Neural cell (in vitro differentiated cells): ENCODE measurements at regions not wholly inside any gene's neighbourhood (a gene's known extent, or its start where the extent isn't known, plus 50 kb on each side); places are given as distances from the start of the nearest gene placed in this dataset.

Experiments used
- H2AFZ ChIP-seq: fragments of 200-600, 300-800 bp; sonication (generic), shearing (Covaris generic); 2 replicates; pipeline ENCODE4 v1.6.0; 2014; ENCODE audit warnings: low read depth, mild to moderate bottlenecking, antibody characterized with exemption, low read length, moderate library complexity
- H3F3A ChIP-seq: fragments of 200-600 bp; shearing (Covaris generic); 2 replicates; pipeline ENCODE4 v1.6.1; 2016; ENCODE audit warnings: mild to moderate bottlenecking, moderate library complexity, mixed read lengths, antibody characterized with exemption, low read length; ENCODE audit not compliant: insufficient read depth, poor library complexity, severe bottlenecking
- H3K27ac ChIP-seq: fragments of 200-600, 300-800 bp; sonication (generic), shearing (Covaris generic); 2 replicates; pipeline ENCODE4 v1.5.1; 2014; ENCODE audit warnings: mild to moderate bottlenecking, low read length, moderate library complexity
- H3K27me3 ChIP-seq: fragments of 300-800, 200-600 bp; sonication (generic), shearing (Covaris generic); 2 replicates; pipeline ENCODE4 v1.6.0; 2014; ENCODE audit warnings: mild to moderate bottlenecking, low read depth, low read length, moderate library complexity; ENCODE audit not compliant: insufficient read depth
- H3K36me3 ChIP-seq: fragments of 300-800, 200-600 bp; sonication (generic), shearing (Covaris generic); 2 replicates; pipeline ENCODE4 v1.5.1; 2014; ENCODE audit warnings: mild to moderate bottlenecking, antibody characterized with exemption, low read length, moderate library complexity; ENCODE audit not compliant: insufficient read depth
- H3K4me2 ChIP-seq: fragments of 300-800, 200-600 bp; sonication (generic), shearing (Covaris generic); 2 replicates; pipeline ENCODE4 v1.6.0; 2014; ENCODE audit warnings: mild to moderate bottlenecking, low read length
- H3K4me3 ChIP-seq: fragments of 300-800, 200-600 bp; sonication (generic), shearing (Covaris generic); 2 replicates; pipeline ENCODE4 v1.5.1; 2014; ENCODE audit warnings: mild to moderate bottlenecking, low read length, moderate library complexity
- H3K79me2 ChIP-seq: fragments of 200-600 bp; shearing (Covaris generic); replicated peaks from 2 replicates; pipeline ENCODE4 v1.6.0; 2014; ENCODE audit warnings: mild to moderate bottlenecking, low read length, moderate library complexity; ENCODE audit not compliant: insufficient read depth
- H3K9ac ChIP-seq: fragments of 300-800, 200-600 bp; sonication (generic), shearing (Covaris generic); 2 replicates; pipeline ENCODE4 v1.6.1; 2016; ENCODE audit warnings: mild to moderate bottlenecking, low read length, mixed read lengths
- H3K9me2 ChIP-seq: fragments of 200-600 bp; shearing (Covaris generic); 2 replicates; pipeline ENCODE4 v1.6.1; 2016; ENCODE audit warnings: mild to moderate bottlenecking, low read length, mixed read lengths; ENCODE audit not compliant: insufficient read depth
- H3K9me3 ChIP-seq: fragments of 200-600, 300-800 bp; sonication (generic), shearing (Covaris generic); 2 replicates; pipeline ENCODE4 v1.6.1; 2016; ENCODE audit warnings: mild to moderate bottlenecking, mixed run types, low read length, moderate library complexity, mixed read lengths
- H4K20me1 ChIP-seq: fragments of 200-600 bp; shearing (Covaris generic); 2 replicates; pipeline ENCODE4 v1.6.1; 2016; ENCODE audit warnings: mild to moderate bottlenecking, mixed run types; ENCODE audit not compliant: insufficient read depth
- EP300 ChIP-seq: fragments of 450-650 bp; conservative IDR thresholded peaks from 2 replicates; pipeline ENCODE4 v1.6.1; 2014; ENCODE audit warnings: antibody characterized with exemption, mild to moderate bottlenecking, moderate library complexity; ENCODE audit not compliant: poor library complexity, severe bottlenecking
- EZH2 ChIP-seq: fragments of 200-600, 300-800 bp; shearing (Covaris generic), sonication (generic); IDR thresholded peaks from 2 replicates; pipeline ENCODE4 v1.6.1; 2014; ENCODE audit warnings: antibody characterized with exemption, low read length, borderline replicate concordance, mild to moderate bottlenecking; ENCODE audit not compliant: insufficient read depth, poor library complexity, severe bottlenecking
- MXI1 ChIP-seq: fragments of 450-650 bp; conservative IDR thresholded peaks from 2 replicates; pipeline ENCODE4 v1.6.1; 2014; ENCODE audit warnings: antibody characterized with exemption, mild to moderate bottlenecking; ENCODE audit not compliant: poor library complexity, severe bottlenecking
- POLR2AphosphoS5 ChIP-seq: IDR thresholded peaks from 2 replicates; pipeline ENCODE4 v1.6.1; 2012
- RAD21 ChIP-seq: fragments of 450-650 bp; conservative IDR thresholded peaks from 2 replicates; pipeline ENCODE4 v1.6.1; 2014; ENCODE audit warnings: antibody characterized with exemption, mild to moderate bottlenecking, moderate library complexity
- SMC3 ChIP-seq: fragments of 450-650 bp; conservative IDR thresholded peaks from 2 replicates; pipeline ENCODE4 v1.6.1; 2014; ENCODE audit warnings: antibody characterized with exemption, mild to moderate bottlenecking, moderate library complexity; ENCODE audit not compliant: poor library complexity
- TAF1 ChIP-seq: IDR thresholded peaks from 2 replicates; pipeline ENCODE4 v1.6.1; 2012; ENCODE audit warnings: low read depth
- TF ChIP-seq, protein P1 (sequence below): fragments of 450-650 bp; IDR thresholded peaks from 2 replicates; pipeline ENCODE4 v1.5.1; 2014; ENCODE audit warnings: antibody characterized with exemption, mild to moderate bottlenecking, moderate library complexity; ENCODE audit not compliant: poor library complexity, severe bottlenecking
- TF ChIP-seq, protein P2 (sequence below): IDR thresholded peaks from 2 replicates; pipeline ENCODE4 v1.6.1; 2012; ENCODE audit warnings: borderline replicate concordance

DNA sequence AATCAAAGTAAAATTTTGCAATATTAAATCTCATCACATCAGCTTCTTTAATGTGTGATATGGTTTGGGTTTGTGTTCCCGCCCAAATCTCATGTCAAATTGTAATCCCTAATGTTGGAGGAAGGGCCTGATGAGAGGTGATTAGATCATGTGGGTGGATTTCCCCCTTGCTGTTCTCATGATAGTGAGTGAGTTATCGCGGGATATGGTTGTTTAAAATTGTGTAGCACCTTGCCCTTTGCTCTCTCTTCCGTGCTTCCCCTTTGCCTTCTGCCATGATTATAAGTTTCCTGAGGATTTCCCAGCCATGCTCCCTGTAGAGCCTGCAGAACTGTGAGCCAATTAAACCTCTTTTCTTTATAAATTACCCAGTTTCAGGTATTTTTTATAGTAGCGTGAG lies 131.9 kb downstream of the ZNF326 start:
- no peak overlapping the region for H3K4me2 ChIP-seq
- no peak overlapping the region for H3K9ac ChIP-seq
- H3K27ac ChIP-seq: no peak overlapping the region
- H3K9me2 ChIP-seq: no peaks in the 10 kb centered on the region
- no peaks in the 10 kb centered on the region for H4K20me1 ChIP-seq
- no peak overlapping the region for H2AFZ ChIP-seq
- no peaks in the 10 kb centered on the region for H3K79me2 ChIP-seq
- no peaks in the 10 kb centered on the region for H3K27me3 ChIP-seq
- no peaks in the 10 kb centered on the region for H3K36me3 ChIP-seq
- no peaks in the 10 kb centered on the region for H3K9me3 ChIP-seq
- H3F3A ChIP-seq: no peaks in the 10 kb centered on the region
- TF ChIP-seq, protein P1, sequence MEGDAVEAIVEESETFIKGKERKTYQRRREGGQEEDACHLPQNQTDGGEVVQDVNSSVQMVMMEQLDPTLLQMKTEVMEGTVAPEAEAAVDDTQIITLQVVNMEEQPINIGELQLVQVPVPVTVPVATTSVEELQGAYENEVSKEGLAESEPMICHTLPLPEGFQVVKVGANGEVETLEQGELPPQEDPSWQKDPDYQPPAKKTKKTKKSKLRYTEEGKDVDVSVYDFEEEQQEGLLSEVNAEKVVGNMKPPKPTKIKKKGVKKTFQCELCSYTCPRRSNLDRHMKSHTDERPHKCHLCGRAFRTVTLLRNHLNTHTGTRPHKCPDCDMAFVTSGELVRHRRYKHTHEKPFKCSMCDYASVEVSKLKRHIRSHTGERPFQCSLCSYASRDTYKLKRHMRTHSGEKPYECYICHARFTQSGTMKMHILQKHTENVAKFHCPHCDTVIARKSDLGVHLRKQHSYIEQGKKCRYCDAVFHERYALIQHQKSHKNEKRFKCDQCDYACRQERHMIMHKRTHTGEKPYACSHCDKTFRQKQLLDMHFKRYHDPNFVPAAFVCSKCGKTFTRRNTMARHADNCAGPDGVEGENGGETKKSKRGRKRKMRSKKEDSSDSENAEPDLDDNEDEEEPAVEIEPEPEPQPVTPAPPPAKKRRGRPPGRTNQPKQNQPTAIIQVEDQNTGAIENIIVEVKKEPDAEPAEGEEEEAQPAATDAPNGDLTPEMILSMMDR: no peak
- TF ChIP-seq RAD21: no peak
- TF ChIP-seq POLR2AphosphoS5: no peak
- TF ChIP-seq EZH2: no peak
- TF ChIP-seq TAF1: no peak
- no peak for TF ChIP-seq MXI1
- no peak for TF ChIP-seq EP300
- TF ChIP-seq, protein P2, sequence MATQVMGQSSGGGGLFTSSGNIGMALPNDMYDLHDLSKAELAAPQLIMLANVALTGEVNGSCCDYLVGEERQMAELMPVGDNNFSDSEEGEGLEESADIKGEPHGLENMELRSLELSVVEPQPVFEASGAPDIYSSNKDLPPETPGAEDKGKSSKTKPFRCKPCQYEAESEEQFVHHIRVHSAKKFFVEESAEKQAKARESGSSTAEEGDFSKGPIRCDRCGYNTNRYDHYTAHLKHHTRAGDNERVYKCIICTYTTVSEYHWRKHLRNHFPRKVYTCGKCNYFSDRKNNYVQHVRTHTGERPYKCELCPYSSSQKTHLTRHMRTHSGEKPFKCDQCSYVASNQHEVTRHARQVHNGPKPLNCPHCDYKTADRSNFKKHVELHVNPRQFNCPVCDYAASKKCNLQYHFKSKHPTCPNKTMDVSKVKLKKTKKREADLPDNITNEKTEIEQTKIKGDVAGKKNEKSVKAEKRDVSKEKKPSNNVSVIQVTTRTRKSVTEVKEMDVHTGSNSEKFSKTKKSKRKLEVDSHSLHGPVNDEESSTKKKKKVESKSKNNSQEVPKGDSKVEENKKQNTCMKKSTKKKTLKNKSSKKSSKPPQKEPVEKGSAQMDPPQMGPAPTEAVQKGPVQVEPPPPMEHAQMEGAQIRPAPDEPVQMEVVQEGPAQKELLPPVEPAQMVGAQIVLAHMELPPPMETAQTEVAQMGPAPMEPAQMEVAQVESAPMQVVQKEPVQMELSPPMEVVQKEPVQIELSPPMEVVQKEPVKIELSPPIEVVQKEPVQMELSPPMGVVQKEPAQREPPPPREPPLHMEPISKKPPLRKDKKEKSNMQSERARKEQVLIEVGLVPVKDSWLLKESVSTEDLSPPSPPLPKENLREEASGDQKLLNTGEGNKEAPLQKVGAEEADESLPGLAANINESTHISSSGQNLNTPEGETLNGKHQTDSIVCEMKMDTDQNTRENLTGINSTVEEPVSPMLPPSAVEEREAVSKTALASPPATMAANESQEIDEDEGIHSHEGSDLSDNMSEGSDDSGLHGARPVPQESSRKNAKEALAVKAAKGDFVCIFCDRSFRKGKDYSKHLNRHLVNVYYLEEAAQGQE: no peak
- no peak for TF ChIP-seq SMC3
- no peak overlapping the region for H3K4me3 ChIP-seq

DNA sequence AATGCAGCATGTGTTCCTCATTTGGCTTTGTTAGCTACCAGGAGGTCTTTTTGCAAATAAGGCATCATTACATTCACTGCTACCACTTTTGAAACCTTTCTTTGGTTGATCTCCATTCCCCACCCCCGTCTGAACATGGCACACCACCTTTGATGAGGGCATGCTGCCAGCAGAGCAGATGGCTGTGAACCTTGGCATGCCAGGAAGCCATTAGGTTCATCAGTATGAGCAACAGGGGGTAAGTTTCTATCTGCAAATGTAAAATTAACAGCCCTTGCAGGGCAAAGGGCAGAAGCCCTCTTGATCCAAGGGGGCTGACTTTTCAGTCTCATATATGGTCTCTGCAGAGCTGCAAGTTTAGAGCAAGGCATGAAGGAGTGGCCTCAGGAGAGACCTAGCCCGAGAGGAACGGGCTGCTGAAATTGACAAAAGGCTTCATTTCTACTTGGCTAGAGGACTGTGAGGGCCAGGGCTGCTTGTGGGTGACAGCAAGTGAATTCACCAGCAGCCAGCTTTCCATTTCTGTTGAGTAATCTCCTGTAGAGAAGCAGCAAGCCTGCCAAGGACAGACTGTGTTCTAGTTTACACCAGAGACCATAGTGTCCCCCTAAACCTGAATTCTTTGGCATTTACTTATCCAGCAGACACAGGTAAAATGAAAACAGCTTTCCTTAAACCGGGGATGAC lies 127.9 kb downstream of the ZNF326 start:
- H2AFZ ChIP-seq: no peak overlapping the region
- H3K27ac ChIP-seq: no peak overlapping the region
- no peaks in the 10 kb centered on the region for H3K27me3 ChIP-seq
- no peak overlapping the region for H3K4me3 ChIP-seq
- H3K36me3 ChIP-seq: no peaks in the 10 kb centered on the region
- H3K79me2 ChIP-seq: no peaks in the 10 kb centered on the region
- no peak for TF ChIP-seq EP300
- TF ChIP-seq, protein P1: no peak
- TF ChIP-seq TAF1: no peak
- TF ChIP-seq RAD21: no peak
- TF ChIP-seq, protein P2: no peak
- TF ChIP-seq POLR2AphosphoS5: no peak
- no peak for TF ChIP-seq SMC3
- TF ChIP-seq MXI1: no peak
- no peak for TF ChIP-seq EZH2
- H4K20me1 ChIP-seq: no peaks in the 10 kb centered on the region
- H3K9me2 ChIP-seq: no peaks in the 10 kb centered on the region
- no peaks in the 10 kb centered on the region for H3K9me3 ChIP-seq
- H3K9ac ChIP-seq: no peak overlapping the region
- H3K4me2 ChIP-seq: no peak overlapping the region
- H3F3A ChIP-seq: no peaks in the 10 kb centered on the region
